Nephron progenitor cell (in vitro differentiated cells): ENCODE measurements at regions not wholly inside any gene's neighbourhood (a gene's known extent, or its start where the extent isn't known, plus 50 kb on each side); places are given as distances from the start of the nearest gene placed in this dataset.

Source experiments
- DNase-seq: peaks from one replicate; pipeline ENCODE4 v3.0.0; 2021
- H3K27ac Mint-ChIP-seq: 2 replicates; pipeline ENCODE4 v1.8.0; 2021; ENCODE audit warnings: mild to moderate bottlenecking, moderate library complexity, mixed read lengths
- H3K27me3 Mint-ChIP-seq: 2 replicates; pipeline ENCODE4 v1.8.0; 2021; ENCODE audit warnings: mild to moderate bottlenecking, low read depth, mixed read lengths; ENCODE audit not compliant: poor library complexity
- H3K36me3 Mint-ChIP-seq: 2 replicates; pipeline ENCODE4 v1.8.0; 2021; ENCODE audit warnings: low read depth, mixed read lengths
- H3K4me1 Mint-ChIP-seq: 2 replicates; pipeline ENCODE4 v1.8.0; 2021; ENCODE audit warnings: mixed read lengths
- H3K4me3 Mint-ChIP-seq: 2 replicates; pipeline ENCODE4 v1.8.0; 2021; ENCODE audit warnings: mild to moderate bottlenecking, moderate library complexity, mixed read lengths
- H3K9me3 Mint-ChIP-seq: 2 replicates; pipeline ENCODE4 v1.8.0; 2021; ENCODE audit warnings: mild to moderate bottlenecking, moderate library complexity, mixed read lengths
- TF ChIP-seq, protein P1 (sequence below): fragments of 200-600 bp; sonication (generic); IDR thresholded peaks from 2 replicates; pipeline ENCODE4 v1.5.0; 2021; ENCODE audit warnings: antibody characterized with exemption

DNA sequence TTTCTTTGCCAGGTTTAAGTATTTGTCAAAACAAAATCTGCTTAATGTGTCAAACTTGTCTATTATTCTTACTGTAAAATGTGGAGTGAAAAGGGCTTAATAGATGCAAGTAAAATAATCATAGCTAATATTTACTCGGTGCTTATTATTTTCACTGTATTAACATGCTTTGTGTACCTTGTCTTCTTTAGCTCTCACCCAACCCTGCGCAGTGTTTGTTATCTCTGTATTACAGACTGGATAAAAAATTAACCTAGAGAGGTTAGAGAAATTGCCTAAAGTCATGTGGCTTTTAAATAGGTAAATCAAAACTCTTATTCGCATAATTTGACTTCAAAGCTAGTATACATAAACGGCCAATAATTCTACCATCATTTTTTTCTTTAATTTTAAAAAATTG is 1864.8 kb downstream of the MAT2B start:
- no peaks in the 10 kb centered on the region for H3K36me3 Mint-ChIP-seq
- H3K27ac Mint-ChIP-seq, result no peak overlapping the region
- H3K9me3 Mint-ChIP-seq, result no peaks in the 10 kb centered on the region
- no peak overlapping the region for H3K4me3 Mint-ChIP-seq
- TF ChIP-seq, protein P1, sequence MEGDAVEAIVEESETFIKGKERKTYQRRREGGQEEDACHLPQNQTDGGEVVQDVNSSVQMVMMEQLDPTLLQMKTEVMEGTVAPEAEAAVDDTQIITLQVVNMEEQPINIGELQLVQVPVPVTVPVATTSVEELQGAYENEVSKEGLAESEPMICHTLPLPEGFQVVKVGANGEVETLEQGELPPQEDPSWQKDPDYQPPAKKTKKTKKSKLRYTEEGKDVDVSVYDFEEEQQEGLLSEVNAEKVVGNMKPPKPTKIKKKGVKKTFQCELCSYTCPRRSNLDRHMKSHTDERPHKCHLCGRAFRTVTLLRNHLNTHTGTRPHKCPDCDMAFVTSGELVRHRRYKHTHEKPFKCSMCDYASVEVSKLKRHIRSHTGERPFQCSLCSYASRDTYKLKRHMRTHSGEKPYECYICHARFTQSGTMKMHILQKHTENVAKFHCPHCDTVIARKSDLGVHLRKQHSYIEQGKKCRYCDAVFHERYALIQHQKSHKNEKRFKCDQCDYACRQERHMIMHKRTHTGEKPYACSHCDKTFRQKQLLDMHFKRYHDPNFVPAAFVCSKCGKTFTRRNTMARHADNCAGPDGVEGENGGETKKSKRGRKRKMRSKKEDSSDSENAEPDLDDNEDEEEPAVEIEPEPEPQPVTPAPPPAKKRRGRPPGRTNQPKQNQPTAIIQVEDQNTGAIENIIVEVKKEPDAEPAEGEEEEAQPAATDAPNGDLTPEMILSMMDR, result no peak
- H3K27me3 Mint-ChIP-seq, result no peaks in the 10 kb centered on the region
- no peak for DNase-seq
- H3K4me1 Mint-ChIP-seq, result no peaks in the 10 kb centered on the region

- no peaks in the 10 kb centered on the region for H3K36me3 Mint-ChIP-seq
- no peaks in the 10 kb centered on the region for H3K4me1 Mint-ChIP-seq
- no peaks in the 10 kb centered on the region for H3K27me3 Mint-ChIP-seq
- H3K4me3 Mint-ChIP-seq, result no peak overlapping the region
- H3K27ac Mint-ChIP-seq, result no peak overlapping the region
- no peaks in the 10 kb centered on the region for H3K9me3 Mint-ChIP-seq
- no peak for DNase-seq
- TF ChIP-seq, protein P1, result no peak
These were observed 1865.4 kb downstream of the MAT2B start for GRCh38 chr5:165370794-165371193.

- TF ChIP-seq, protein P1, result no peak
- Mint-ChIP-seq H3K4me3 (no peak overlapping the region), H3K36me3 (no peaks in the 10 kb centered on the region), H3K27ac (no peak overlapping the region), H3K4me1 (no peaks in the 10 kb centered on the region), H3K27me3 (peaks cover 2% of the 10 kb centered on the region), H3K9me3 (no peaks in the 10 kb centered on the region)
- no peak for DNase-seq
These were observed 1869.8 kb downstream of the MAT2B start for GRCh38 chr5:165375201-165375600.

GRCh38 chr5:165393839-165394238 is 1888.4 kb downstream of the MAT2B start:
- TF ChIP-seq, protein P1, result no peak
- Mint-ChIP-seq H3K36me3 (no peaks in the 10 kb centered on the region), H3K27me3 (no peaks in the 10 kb centered on the region), H3K4me3 (no peak overlapping the region), H3K9me3 (no peaks in the 10 kb centered on the region), H3K27ac (no peak overlapping the region), H3K4me1 (no peaks in the 10 kb centered on the region)
- no peak for DNase-seq

GRCh38 chr5:165397516-165397915 is 1892.1 kb downstream of the MAT2B start:
- TF ChIP-seq, protein P1, result no peak
- no peak for DNase-seq
- H3K36me3 Mint-ChIP-seq, result no peaks in the 10 kb centered on the region

DNA sequence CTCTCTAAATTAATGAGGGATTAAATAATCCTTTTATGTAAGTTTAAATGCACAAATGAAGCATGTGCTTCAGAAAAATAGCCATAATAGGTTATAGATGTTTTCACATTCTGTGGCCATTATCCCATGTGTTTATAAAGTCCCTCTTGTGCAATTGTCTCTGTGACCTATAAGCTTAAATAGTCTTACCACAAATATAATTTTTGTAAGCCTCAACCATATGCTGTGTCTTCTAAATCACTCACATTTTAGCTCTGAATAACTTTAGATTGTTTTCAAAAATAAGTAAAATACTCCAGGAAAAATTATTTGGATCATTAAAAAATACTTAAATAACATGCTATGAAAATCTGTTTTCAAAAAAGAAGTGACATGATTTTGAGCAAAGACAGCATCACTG is 1894.7 kb downstream of the MAT2B start:
- Mint-ChIP-seq H3K27me3 (no peaks in the 10 kb centered on the region), H3K9me3 (no peaks in the 10 kb centered on the region), H3K27ac (no peak overlapping the region), H3K36me3 (no peaks in the 10 kb centered on the region), H3K4me3 (no peak overlapping the region), H3K4me1 (no peaks in the 10 kb centered on the region)
- TF ChIP-seq, protein P1, result no peak
- DNase-seq, result no peak

More at GRCh38 chr5:165397516-165397915, 1892.1 kb downstream of the MAT2B start:
- H3K27ac Mint-ChIP-seq, result no peak overlapping the region
- H3K9me3 Mint-ChIP-seq, result no peaks in the 10 kb centered on the region
- H3K4me1 Mint-ChIP-seq, result no peaks in the 10 kb centered on the region
- H3K4me3 Mint-ChIP-seq, result no peak overlapping the region
- H3K27me3 Mint-ChIP-seq, result no peaks in the 10 kb centered on the region
